Breast epithelium (tissue), 3 donors: ENCODE measurements at regions not wholly inside any gene's neighbourhood (a gene's known extent, or its start where the extent isn't known, plus 50 kb on each side); places are given as distances from the start of the nearest gene placed in this dataset.

Source experiments
- CTCF ChIP-seq, 3 donors: fragments of 450-650 bp; IDR thresholded peaks; one replicate each; pipeline ENCODE4 v1.5.1; 2016 to 2017; ENCODE audit warnings: antibody characterized with exemption in 3 of 3, mild to moderate bottlenecking in 3 of 3, moderate library complexity in 3 of 3
- POLR2A ChIP-seq: fragments of 450-650 bp; IDR thresholded peaks from one replicate; pipeline ENCODE4 v1.6.1; 2016; ENCODE audit warnings: antibody characterized with exemption, mild to moderate bottlenecking, moderate library complexity

- TF ChIP-seq CTCF (IDR thresholded peaks at IDR 0.05) (no peak), POLR2A (no peak)
Observed at GRCh38 chr14:61609191-61609843, 86.0 kb upstream of the HIF1A start.
